ENCODE measurements at regions not wholly inside any gene's neighbourhood (a gene's known extent, or its start where the extent isn't known, plus 50 kb on each side); places are given as distances from the start of the nearest gene placed in this dataset.
"Not testable (repeated sequence)": the region's sequence is repeated elsewhere in the genome, so short reads cannot be mapped to it uniquely, and the experiment has no call there.

GRCh38 chr2:236489083-236489482 lies 80.5 kb upstream of the ACKR3 start:
- FAIRE-seq; CTCF ChIA-PET; H3K4me3 ChIP-seq; H3K27ac ChIP-seq; ATAC-seq; H3K4me2 ChIP-seq; POLR2A ChIA-PET; DNase-seq (ENCODE audit: low read depth in 1 of 2, low spot score in 1 of 2); H3K9me3 ChIP-seq; H3K4me1 ChIP-seq: not testable (repeated sequence)
- WGBS (ENCODE audit: missing lambda C conversion rate), result 20% methylated on average over 1 of the region's 5 CpGs

GRCh38 chr2:236489895-236490404 lies 79.7 kb upstream of the ACKR3 start:
- POLR2A ChIA-PET, result no interaction called here
- WGBS (ENCODE audit: missing lambda C conversion rate), result 58% methylated on average over 3 of the region's 3 CpGs
- FAIRE-seq, result no peak

GRCh38 chr2:236496340-236496739 lies 73.3 kb upstream of the ACKR3 start:
- FAIRE-seq, result no peak
- Histone ChIP-seq H3K9me3 (no peaks in the 10 kb centered on the region), H3K4me1 (no peaks in the 10 kb centered on the region), H3K4me2 (no peak overlapping the region), H3K27ac (no peak overlapping the region), H3K4me3 (no peak overlapping the region)
- WGBS (ENCODE audit: missing lambda C conversion rate), result 56% methylated on average over 9 of the region's 9 CpGs
- CTCF ChIA-PET, result interaction anchor here (1.2 kb wide), 1 partner anchor 17 kb away, joined by 3 read pairs; no protein-coding TSS in a partner anchor
- TF ChIP-seq CEBPB (IDR thresholded peaks at IDR 0.05) (no peak), POLR2A (IDR thresholded peaks at IDR 0.05; ENCODE audit: low read length) (no peak), ZC3H11A (IDR thresholded peaks at IDR 0.05) (no peak), USF2 (IDR thresholded peaks at IDR 0.05) (no peak), HDAC2 (IDR thresholded peaks at IDR 0.05) (no peak), ZNF302 (CRISPR knock-in tag; IDR thresholded peaks at IDR 0.05) (no peak), MAFK (IDR thresholded peaks at IDR 0.05; ENCODE audit: partially characterized antibody) (no peak), NR3C1 (IDR thresholded peaks at IDR 0.05) (no peak), HOXA7 (CRISPR knock-in tag; IDR thresholded peaks at IDR 0.05) (no peak), NPAS2 (CRISPR knock-in tag; IDR thresholded peaks at IDR 0.05; ENCODE audit: borderline replicate concordance) (no peak), MAX (IDR thresholded peaks at IDR 0.05) (no peak), E2F6 (IDR thresholded peaks at IDR 0.05; ENCODE audit: borderline replicate concordance, low read depth) (no peak), ESRRA (IDR thresholded peaks at IDR 0.05; ENCODE audit: borderline replicate concordance, low read length) (no peak), MAZ (IDR thresholded peaks at IDR 0.05; ENCODE audit: borderline replicate concordance, low read depth, low read length) (no peak), EHF (CRISPR knock-in tag; IDR thresholded peaks at IDR 0.05) (no peak), RNF2 (IDR thresholded peaks at IDR 0.05; ENCODE audit: borderline replicate concordance, low read depth) (no peak), HOXB13 (CRISPR knock-in tag; IDR thresholded peaks at IDR 0.05; ENCODE audit: low read depth) (no peak)
- no peak for ATAC-seq
- POLR2A ChIA-PET, result no interaction called here
- no peak for DNase-seq (ENCODE audit: low read depth in 1 of 2, low spot score in 1 of 2)

More at GRCh38 chr2:236489895-236490404, 79.7 kb upstream of the ACKR3 start:
- Histone ChIP-seq H3K4me2 (no peak overlapping the region), H3K27ac (no peak overlapping the region), H3K9me3 (no peaks in the 10 kb centered on the region), H3K4me3 (no peak overlapping the region), H3K4me1 (no peaks in the 10 kb centered on the region)
- no peak for DNase-seq (ENCODE audit: low read depth in 1 of 2, low spot score in 1 of 2)
- peak; percentile 53 for TF ChIP-seq MAFK (IDR thresholded peaks at IDR 0.05; ENCODE audit: partially characterized antibody)
- TF ChIP-seq SMC3 (IDR thresholded peaks at IDR 0.05), result no peak
- no peak for ATAC-seq
- CTCF ChIA-PET, result interaction anchor here (0.6 kb wide), 1 partner anchor 440 kb away, joined by 3 read pairs; no protein-coding TSS in a partner anchor

- no peak overlapping the region for H3K4me3 ChIP-seq
- H3K27ac ChIP-seq, result no peak overlapping the region
- ATAC-seq (no peak), DNase-seq (ENCODE audit: low read depth in 1 of 2, low spot score in 1 of 2) (no peak), FAIRE-seq (no peak)
- no peak overlapping the region for H3K4me2 ChIP-seq
- POLR2A ChIA-PET, result no interaction called here
- CTCF ChIA-PET, result interaction anchor here (0.6 kb wide), 2 partner anchors 78 to 530 kb away, joined by 3 read pairs; no protein-coding TSS in a partner anchor
- H3K9me3 ChIP-seq, result no peaks in the 10 kb centered on the region
- no peaks in the 10 kb centered on the region for H3K4me1 ChIP-seq
- WGBS (ENCODE audit: missing lambda C conversion rate), result 72% methylated on average over 7 of the region's 7 CpGs
- TF ChIP-seq NR3C1 (IDR thresholded peaks at IDR 0.05) (no peak), FOXS1 (CRISPR knock-in tag; IDR thresholded peaks at IDR 0.05) (no peak), ZC3H11A (IDR thresholded peaks at IDR 0.05) (no peak), HOXA7 (CRISPR knock-in tag; IDR thresholded peaks at IDR 0.05) (no peak), BCL3 (IDR thresholded peaks at IDR 0.05) (no peak), HOXB5 (CRISPR knock-in tag; IDR thresholded peaks at IDR 0.05) (no peak), EHF (CRISPR knock-in tag; IDR thresholded peaks at IDR 0.05) (no peak), CHD4 (IDR thresholded peaks at IDR 0.05; ENCODE audit: borderline replicate concordance) (no peak), NFE2L2 (conservative IDR thresholded peaks at IDR 0.05; ENCODE audit: low read length) (no peak), RAD21 (conservative IDR thresholded peaks at IDR 0.05 in 1 of 2, IDR thresholded peaks at IDR 0.05 in 1 of 2) (no peak), RARB (CRISPR knock-in tag; IDR thresholded peaks at IDR 0.05) (no peak), RCOR1 (IDR thresholded peaks at IDR 0.05; ENCODE audit: low read depth, low read length) (no peak), FOSB (CRISPR knock-in tag; IDR thresholded peaks at IDR 0.05) (no peak), MYC (IDR thresholded peaks at IDR 0.05; ENCODE audit: borderline replicate concordance, low read length) (no peak), ZSCAN20 (CRISPR knock-in tag; IDR thresholded peaks at IDR 0.05) (no peak), HDAC2 (IDR thresholded peaks at IDR 0.05) (no peak), ATOH8 (CRISPR knock-in tag; IDR thresholded peaks at IDR 0.05; ENCODE audit: low read depth) (no peak), RNF2 (IDR thresholded peaks at IDR 0.05; ENCODE audit: borderline replicate concordance, low read depth) (no peak)
These were observed 71.3 kb upstream of the ACKR3 start for GRCh38 chr2:236498369-236498768.
